Stimulated activated memory B cell treated with anti-CD40 and anti-IgM and Interleukin-4, amounts not matched to agents 10 μg/mL and 1 μg/mL and 100 μg/mL, for 72 hours (primary cell): ENCODE measurements at regions not wholly inside any gene's neighbourhood (a gene's known extent, or its start where the extent isn't known, plus 50 kb on each side); places are given as distances from the start of the nearest gene placed in this dataset.
A peak's percentile ranks its signal among the peaks of the same experiment; 100 is the strongest.

Source experiments
- ATAC-seq: fragments of 150-1000 bp; cut with Tn5 transposase; 2 replicates; pipeline ENCODE4 v1.10.0; 2021
- H3K27ac Mint-ChIP-seq: one replicate; pipeline ENCODE4 v1.8.0; 2022; ENCODE audit warnings: mild to moderate bottlenecking, mixed read lengths
- H3K27me3 Mint-ChIP-seq: one replicate; pipeline ENCODE4 v1.8.0; 2022; ENCODE audit warnings: mixed read lengths
- H3K36me3 Mint-ChIP-seq: one replicate; pipeline ENCODE4 v1.8.0; 2022; ENCODE audit warnings: mixed read lengths
- H3K4me1 Mint-ChIP-seq: one replicate; pipeline ENCODE4 v1.8.0; 2022; ENCODE audit warnings: mixed read lengths
- H3K4me3 Mint-ChIP-seq: one replicate; pipeline ENCODE4 v1.8.0; 2022; ENCODE audit warnings: mild to moderate bottlenecking, moderate library complexity, mixed read lengths
- H3K9me3 Mint-ChIP-seq: one replicate; pipeline ENCODE4 v1.8.0; 2022; ENCODE audit warnings: mixed read lengths

DNA sequence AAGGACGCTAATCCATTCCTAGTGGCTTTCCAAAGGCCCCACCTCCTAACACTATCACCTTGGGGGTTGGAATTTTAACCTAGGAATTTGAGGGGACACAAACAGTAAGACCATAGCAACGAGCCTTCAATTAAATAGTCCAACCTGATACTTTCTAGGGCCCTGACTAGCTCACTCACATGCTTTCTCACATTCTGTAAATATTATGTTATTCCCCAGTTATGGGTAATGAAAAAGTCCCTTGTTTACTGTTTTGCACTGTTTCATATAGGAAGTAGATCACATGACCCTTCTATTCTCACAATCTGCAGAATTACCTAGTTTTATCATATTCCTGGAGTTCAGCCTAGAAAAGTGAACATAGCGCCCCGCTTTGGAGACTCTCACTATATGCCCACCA, 1212.1 kb upstream of the ACVR2A start:
- Mint-ChIP-seq H3K27me3 (no peaks in the 10 kb centered on the region), H3K36me3 (no peaks in the 10 kb centered on the region), H3K4me1 (no peaks in the 10 kb centered on the region), H3K9me3 (no peaks in the 10 kb centered on the region), H3K27ac (no peak overlapping the region), H3K4me3 (no peak overlapping the region)
- no peak for ATAC-seq

- Mint-ChIP-seq H3K27ac (no peak overlapping the region), H3K9me3 (no peaks in the 10 kb centered on the region), H3K36me3 (no peaks in the 10 kb centered on the region), H3K4me1 (no peaks in the 10 kb centered on the region), H3K4me3 (no peak overlapping the region), H3K27me3 (no peaks in the 10 kb centered on the region)
- no peak for ATAC-seq
Observed at GRCh38 chr2:146624430-146625160, 1220.2 kb upstream of the ACVR2A start.

GRCh38 chr2:146623771-146624170, 1221.1 kb upstream of the ACVR2A start:
- Mint-ChIP-seq H3K27ac (no peak overlapping the region), H3K27me3 (no peaks in the 10 kb centered on the region), H3K4me3 (no peak overlapping the region), H3K4me1 (no peaks in the 10 kb centered on the region), H3K36me3 (no peaks in the 10 kb centered on the region), H3K9me3 (peaks cover 3% of the 10 kb centered on the region)
- no peak for ATAC-seq

DNA sequence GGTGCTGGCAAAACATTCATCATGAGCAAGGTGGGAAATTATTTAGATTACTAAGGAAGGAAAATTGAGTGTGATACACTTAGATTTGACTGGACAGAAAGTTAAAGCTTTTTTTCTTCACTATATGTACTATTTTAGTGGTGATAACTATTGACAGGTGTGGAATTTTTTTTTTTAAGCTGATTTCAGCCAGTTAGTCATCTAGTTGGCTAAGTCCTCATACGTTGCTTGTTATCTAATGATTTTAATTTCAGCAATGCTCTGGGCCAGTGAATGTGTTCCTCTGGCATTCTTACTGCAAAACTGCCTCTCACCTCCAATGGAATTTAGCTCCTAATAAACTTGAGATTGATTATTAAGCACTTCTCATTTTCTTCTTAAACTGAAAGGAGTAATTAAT, 1223.2 kb upstream of the ACVR2A start:
- no peak overlapping the region for H3K27ac Mint-ChIP-seq
- H3K9me3 Mint-ChIP-seq = peaks cover 3% of the 10 kb centered on the region
- H3K4me3 Mint-ChIP-seq = no peak overlapping the region
- no peaks in the 10 kb centered on the region for H3K4me1 Mint-ChIP-seq
- no peaks in the 10 kb centered on the region for H3K36me3 Mint-ChIP-seq
- no peak for ATAC-seq
- H3K27me3 Mint-ChIP-seq = no peaks in the 10 kb centered on the region

DNA sequence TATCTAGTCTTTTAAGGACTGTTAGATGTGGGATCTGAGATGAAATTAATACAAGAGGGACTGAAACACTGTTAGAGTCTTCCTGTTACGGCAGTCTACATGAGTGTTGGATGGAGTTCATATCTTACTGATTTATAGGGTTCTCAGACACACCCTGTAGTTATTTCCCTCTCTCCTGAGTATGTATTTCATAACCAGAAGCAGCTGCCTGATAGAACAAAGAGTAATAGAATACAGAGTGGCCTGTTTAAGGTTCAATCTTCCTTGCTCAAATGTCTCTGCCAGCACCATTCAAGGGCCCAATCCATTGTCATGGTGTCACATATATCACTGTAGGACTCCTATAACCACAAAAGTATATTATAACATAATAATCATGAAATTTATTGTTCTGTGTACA, 1229.1 kb upstream of the ACVR2A start:
- H3K4me3 Mint-ChIP-seq = no peak overlapping the region
- H3K9me3 Mint-ChIP-seq = peaks cover 12% of the 10 kb centered on the region
- H3K36me3 Mint-ChIP-seq = no peaks in the 10 kb centered on the region
- H3K4me1 Mint-ChIP-seq = no peaks in the 10 kb centered on the region
- no peaks in the 10 kb centered on the region for H3K27me3 Mint-ChIP-seq
- no peak overlapping the region for H3K27ac Mint-ChIP-seq
- no peak for ATAC-seq

DNA sequence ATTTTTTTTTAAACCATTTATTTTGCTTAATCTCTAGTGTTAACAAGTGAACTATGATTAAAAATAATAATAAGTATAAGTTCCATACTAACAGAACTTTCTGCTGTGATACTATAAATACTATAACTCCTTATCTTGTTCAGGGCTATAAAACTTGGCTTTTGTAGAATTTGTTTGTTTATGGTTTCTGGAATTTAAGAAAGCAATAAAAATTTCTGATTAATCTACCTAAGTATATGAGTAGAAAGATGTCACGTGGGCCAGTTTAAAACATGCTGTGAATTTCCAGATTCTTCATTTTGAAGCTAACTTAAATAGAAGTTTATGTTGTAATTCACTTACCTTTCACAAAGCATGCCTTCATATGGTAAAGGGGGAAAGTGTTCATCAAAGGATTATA, 1236.3 kb upstream of the ACVR2A start:
- ATAC-seq = no peak
- Mint-ChIP-seq H3K27me3 (no peaks in the 10 kb centered on the region), H3K36me3 (no peaks in the 10 kb centered on the region), H3K27ac (no peak overlapping the region), H3K4me1 (no peaks in the 10 kb centered on the region), H3K9me3 (peaks cover under 1% of the 10 kb centered on the region), H3K4me3 (no peak overlapping the region)

DNA sequence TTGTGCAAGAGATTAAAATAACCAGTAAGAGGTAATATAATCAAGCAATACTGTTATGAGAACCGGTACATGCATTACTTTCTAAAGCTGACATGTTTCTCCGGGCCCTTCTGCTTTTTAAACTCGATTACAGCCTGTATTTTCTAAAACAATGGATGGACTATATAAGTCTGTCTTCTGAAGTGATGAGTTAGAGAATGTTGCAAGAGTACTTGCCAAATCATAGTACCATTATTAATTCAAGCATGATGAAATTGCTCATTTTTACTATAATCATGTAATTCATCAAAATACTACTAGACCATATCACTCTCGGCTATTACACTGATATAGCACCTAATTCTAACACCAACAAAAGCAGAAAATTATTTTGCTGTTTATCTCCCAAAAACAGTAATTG, 1240.3 kb upstream of the ACVR2A start:
- no peak for ATAC-seq
- Mint-ChIP-seq H3K9me3 (no peaks in the 10 kb centered on the region), H3K27ac (no peak overlapping the region), H3K36me3 (no peaks in the 10 kb centered on the region), H3K4me1 (no peaks in the 10 kb centered on the region), H3K4me3 (no peak overlapping the region), H3K27me3 (no peaks in the 10 kb centered on the region)

DNA sequence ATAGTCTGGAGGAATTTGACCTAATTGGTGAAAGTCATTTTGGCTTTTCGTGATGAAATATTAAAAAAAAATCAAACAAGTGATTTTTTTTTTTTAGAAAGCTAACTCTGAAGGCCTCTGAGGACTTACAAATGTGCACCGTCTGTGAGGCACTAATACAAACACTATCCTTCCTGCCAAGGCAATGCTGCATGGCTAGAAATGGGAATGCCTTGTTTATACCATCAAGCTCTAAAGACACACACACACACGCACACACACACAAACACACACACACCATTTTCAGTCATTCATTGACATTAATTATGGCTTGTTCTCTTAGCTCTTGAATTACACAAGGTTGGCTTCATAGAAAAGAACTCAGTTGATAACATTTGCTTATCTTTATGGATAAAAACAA, 1242.0 kb upstream of the ACVR2A start:
- Mint-ChIP-seq H3K4me3 (no peak overlapping the region), H3K9me3 (no peaks in the 10 kb centered on the region), H3K27me3 (no peaks in the 10 kb centered on the region), H3K36me3 (no peaks in the 10 kb centered on the region), H3K27ac (no peak overlapping the region), H3K4me1 (no peaks in the 10 kb centered on the region)
- ATAC-seq = no peak

DNA sequence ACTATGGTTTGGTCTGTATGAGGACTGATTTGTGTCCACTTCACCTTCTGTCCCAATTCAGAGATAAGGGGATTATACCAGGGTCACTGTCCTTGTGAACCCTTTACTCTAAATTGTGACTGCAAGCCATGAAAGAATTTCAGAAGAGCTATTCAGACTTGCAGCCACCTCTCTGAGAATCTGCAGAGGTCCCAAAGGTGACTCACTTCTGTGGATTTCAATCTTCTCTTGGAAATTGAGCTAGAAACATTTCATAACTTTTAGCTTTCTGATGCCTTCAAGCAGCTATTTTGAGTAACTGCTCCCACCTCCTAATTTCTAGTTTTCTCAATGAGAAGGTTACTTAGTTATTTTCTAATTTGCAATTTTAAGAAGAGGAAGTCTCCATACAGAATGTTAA, 1242.4 kb upstream of the ACVR2A start:
- no peaks in the 10 kb centered on the region for H3K27me3 Mint-ChIP-seq
- no peak overlapping the region for H3K27ac Mint-ChIP-seq
- no peak overlapping the region for H3K4me3 Mint-ChIP-seq
- no peaks in the 10 kb centered on the region for H3K36me3 Mint-ChIP-seq
- no peaks in the 10 kb centered on the region for H3K9me3 Mint-ChIP-seq
- no peak for ATAC-seq
- H3K4me1 Mint-ChIP-seq = no peaks in the 10 kb centered on the region

DNA sequence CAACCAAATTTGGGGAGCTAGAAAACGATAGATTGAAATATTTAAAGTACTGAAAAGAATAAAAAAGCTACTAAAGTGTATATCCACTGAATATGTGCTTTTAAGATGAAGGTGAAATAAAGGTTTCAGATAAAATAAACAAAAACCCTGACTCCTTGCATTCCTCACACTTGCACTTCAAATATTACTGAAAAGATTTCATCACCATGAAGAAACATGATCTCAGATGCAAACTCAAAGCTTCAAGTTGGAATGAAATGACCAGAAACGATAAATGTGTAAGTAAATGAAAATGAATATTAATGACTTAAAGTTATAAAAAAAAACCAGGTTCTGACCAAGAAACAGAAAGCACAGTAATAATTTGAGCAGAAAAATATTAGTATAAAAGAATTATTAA, 1246.0 kb upstream of the ACVR2A start:
- ATAC-seq = no peak
- Mint-ChIP-seq H3K27me3 (no peaks in the 10 kb centered on the region), H3K4me3 (no peak overlapping the region), H3K36me3 (no peaks in the 10 kb centered on the region), H3K4me1 (no peaks in the 10 kb centered on the region), H3K9me3 (no peaks in the 10 kb centered on the region), H3K27ac (no peak overlapping the region)

GRCh38 chr2:146597291-146597690, 1247.5 kb upstream of the ACVR2A start:
- no peaks in the 10 kb centered on the region for H3K27me3 Mint-ChIP-seq
- no peak for ATAC-seq
- no peaks in the 10 kb centered on the region for H3K4me1 Mint-ChIP-seq
- no peaks in the 10 kb centered on the region for H3K36me3 Mint-ChIP-seq
- no peaks in the 10 kb centered on the region for H3K9me3 Mint-ChIP-seq
- no peak overlapping the region for H3K27ac Mint-ChIP-seq
- no peak overlapping the region for H3K4me3 Mint-ChIP-seq

DNA sequence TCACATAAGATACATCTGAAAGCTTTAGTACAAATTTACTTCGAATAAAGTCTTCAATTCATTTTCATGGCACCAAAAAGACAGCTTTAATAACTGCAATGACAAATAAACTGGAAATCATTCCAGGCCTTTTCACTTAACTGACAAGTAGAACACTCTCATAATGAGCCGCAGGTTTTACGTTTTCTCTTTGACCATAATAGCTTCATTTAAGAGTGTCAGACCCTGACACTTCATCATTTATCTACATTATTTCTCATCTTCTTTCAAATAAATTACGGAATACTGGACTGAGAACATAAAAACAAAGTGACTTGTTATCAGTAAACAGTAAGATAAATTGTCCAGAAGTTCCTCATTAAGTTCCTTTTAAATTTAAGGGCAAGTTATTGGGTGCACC, 1252.9 kb upstream of the ACVR2A start:
- no peak for ATAC-seq
- Mint-ChIP-seq H3K9me3 (no peaks in the 10 kb centered on the region), H3K4me3 (no peak overlapping the region)

DNA sequence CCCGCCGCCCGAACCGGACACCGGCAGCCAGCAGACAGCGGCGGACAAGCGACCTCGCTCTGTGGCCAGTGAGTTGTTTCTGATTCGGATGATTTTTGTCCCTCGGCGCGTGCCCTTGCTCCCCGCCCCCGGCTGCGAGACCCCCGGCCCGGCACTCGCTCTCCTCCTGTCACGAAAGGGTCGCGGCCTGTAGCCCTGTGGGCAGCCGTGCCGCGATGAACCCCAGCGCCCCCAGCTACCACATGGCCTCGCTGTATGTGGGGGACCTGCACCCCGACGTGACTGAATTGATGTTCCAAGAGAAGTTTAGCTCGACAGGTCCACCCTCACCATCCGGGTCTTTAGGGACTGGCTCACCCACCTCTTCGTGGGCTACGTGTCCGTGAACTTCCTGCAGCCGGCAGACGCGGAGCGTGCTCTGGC, 1257.5 kb upstream of the ACVR2A start:
- Mint-ChIP-seq H3K36me3 (no peaks in the 10 kb centered on the region), H3K27ac (no peak overlapping the region), H3K9me3 (no peaks in the 10 kb centered on the region), H3K4me1 (no peaks in the 10 kb centered on the region), H3K27me3 (no peaks in the 10 kb centered on the region), H3K4me3 (no peak overlapping the region)
- peak; percentile 20 for ATAC-seq

More for the DNA sequence above, 1252.9 kb upstream of the ACVR2A start:
- Mint-ChIP-seq H3K4me1 (no peaks in the 10 kb centered on the region), H3K27me3 (no peaks in the 10 kb centered on the region), H3K27ac (no peak overlapping the region), H3K36me3 (no peaks in the 10 kb centered on the region)

GRCh38 chr2:146584316-146584715, 1260.5 kb upstream of the ACVR2A start:
- H3K4me1 Mint-ChIP-seq = no peaks in the 10 kb centered on the region
- H3K36me3 Mint-ChIP-seq = no peaks in the 10 kb centered on the region
- H3K27ac Mint-ChIP-seq = no peak overlapping the region
- no peaks in the 10 kb centered on the region for H3K9me3 Mint-ChIP-seq
- no peaks in the 10 kb centered on the region for H3K27me3 Mint-ChIP-seq
- no peak for ATAC-seq
- no peak overlapping the region for H3K4me3 Mint-ChIP-seq

DNA sequence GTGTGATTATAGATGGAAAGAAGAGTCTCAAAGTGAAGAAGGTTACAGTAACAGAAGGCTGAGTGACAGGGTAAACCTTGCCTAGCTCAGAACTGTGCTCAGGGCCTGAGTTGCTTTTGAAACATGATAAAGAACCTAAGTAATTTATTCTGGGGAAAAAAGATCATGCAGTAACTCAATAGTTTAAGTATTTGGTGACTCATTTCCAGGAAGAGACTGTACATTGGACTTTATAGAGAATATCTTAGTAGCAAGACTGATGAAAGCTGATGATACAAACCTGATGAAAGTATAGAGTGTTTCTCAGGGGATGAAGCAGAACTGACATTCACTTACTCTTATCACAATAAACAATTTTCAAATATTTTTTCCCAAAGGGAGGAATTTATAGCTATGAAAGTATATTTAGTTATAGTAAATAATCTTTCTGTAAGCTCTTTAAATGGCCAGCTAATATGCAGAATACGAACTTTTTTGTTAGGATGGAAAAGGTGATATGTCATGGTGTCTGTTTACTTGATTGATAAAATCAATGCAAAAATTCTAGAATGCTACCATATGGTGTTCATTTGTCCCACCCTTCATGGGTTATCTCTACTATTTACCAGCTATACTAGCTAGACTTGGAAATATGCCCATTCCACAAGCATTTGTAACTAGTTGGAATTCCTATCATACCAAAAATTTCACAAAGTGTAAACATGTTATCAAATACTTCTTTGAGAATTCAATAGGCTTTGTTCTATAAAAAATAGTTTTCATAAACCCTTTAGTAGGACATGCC, 1265.5 kb upstream of the ACVR2A start:
- Mint-ChIP-seq H3K4me3 (no peak overlapping the region), H3K27ac (no peak overlapping the region), H3K9me3 (no peaks in the 10 kb centered on the region), H3K36me3 (no peaks in the 10 kb centered on the region), H3K27me3 (no peaks in the 10 kb centered on the region), H3K4me1 (no peaks in the 10 kb centered on the region)
- no peak for ATAC-seq
